GM23338 (cell line): ENCODE measurements at regions not wholly inside any gene's neighbourhood (a gene's known extent, or its start where the extent isn't known, plus 50 kb on each side); places are given as distances from the start of the nearest gene placed in this dataset.

Experiments
- CREB1 ChIP-seq: fragments of 250-450 bp; sonication (Bioruptor Pico); IDR thresholded peaks from 2 replicates; pipeline ENCODE4 v1.5.0; 2020; ENCODE audit warnings: low read depth, mild to moderate bottlenecking, moderate library complexity
- EZH2 ChIP-seq: fragments of 200-600 bp; sonication (generic); IDR thresholded peaks from one replicate; pipeline ENCODE4 v1.8.0; 2017; ENCODE audit warnings: antibody characterized with exemption, mild to moderate bottlenecking, low read depth; ENCODE audit not compliant: unreplicated experiment
- EZH2phosphoT487 ChIP-seq: fragments of 200-600 bp; sonication (generic); IDR thresholded peaks from one replicate; pipeline ENCODE4 v1.8.1; 2018; ENCODE audit warnings: antibody characterized with exemption; ENCODE audit not compliant: unreplicated experiment
- JUNB ChIP-seq: IDR thresholded peaks from one replicate; pipeline ENCODE4 v1.6.1; 2016; ENCODE audit warnings: antibody characterized with exemption; ENCODE audit not compliant: unreplicated experiment
- NANOG ChIP-seq: IDR thresholded peaks from 2 replicates; pipeline ENCODE4 v1.6.1; 2016; ENCODE audit warnings: antibody characterized with exemption, borderline replicate concordance
- POLR2AphosphoS5 ChIP-seq: IDR thresholded peaks from 2 replicates; pipeline ENCODE4 v1.6.1; 2016; ENCODE audit warnings: antibody characterized with exemption, low read depth
- STAT1 ChIP-seq: IDR thresholded peaks from one replicate; pipeline ENCODE4 v1.6.1; 2016; ENCODE audit warnings: antibody characterized with exemption; ENCODE audit not compliant: unreplicated experiment
- ZNF114 ChIP-seq: fragments of 250-450 bp; sonication (Bioruptor Pico); IDR thresholded peaks from 2 replicates; pipeline ENCODE4 v1.5.0; 2020; ENCODE audit warnings: mild to moderate bottlenecking, moderate library complexity
- ZNF331 ChIP-seq: fragments of 250-450 bp; sonication (Bioruptor Pico); IDR thresholded peaks from 2 replicates; pipeline ENCODE4 v1.5.0; 2020; ENCODE audit warnings: low read depth, mild to moderate bottlenecking, moderate library complexity
- TF ChIP-seq, protein P1 (sequence below): IDR thresholded peaks from one replicate; pipeline ENCODE4 v1.6.1; 2018; ENCODE audit warnings: antibody characterized with exemption; ENCODE audit not compliant: unreplicated experiment
- TF ChIP-seq, protein P2 (sequence below), 2 experiments: fragments of 200-600 bp in 1 of 2; sonication (generic) in 1 of 2; conservative IDR thresholded peaks; 2 replicates each; pipeline versions ENCODE4 v1.5.1 to v1.6.1; 2016 to 2017; ENCODE audit warnings: antibody characterized with exemption in 2 of 2, low read depth in 2 of 2, mild to moderate bottlenecking in 2 of 2, moderate library complexity in 1 of 2
- TF ChIP-seq, protein P3 (sequence below): IDR thresholded peaks from 2 replicates; pipeline ENCODE4 v1.6.1; 2016; ENCODE audit warnings: antibody characterized with exemption
- TF ChIP-seq, protein P4 (sequence below): fragments of 250-450 bp; sonication (Bioruptor Pico); IDR thresholded peaks from 2 replicates; pipeline ENCODE4 v1.5.0; 2020; ENCODE audit warnings: mild to moderate bottlenecking, moderate library complexity

DNA sequence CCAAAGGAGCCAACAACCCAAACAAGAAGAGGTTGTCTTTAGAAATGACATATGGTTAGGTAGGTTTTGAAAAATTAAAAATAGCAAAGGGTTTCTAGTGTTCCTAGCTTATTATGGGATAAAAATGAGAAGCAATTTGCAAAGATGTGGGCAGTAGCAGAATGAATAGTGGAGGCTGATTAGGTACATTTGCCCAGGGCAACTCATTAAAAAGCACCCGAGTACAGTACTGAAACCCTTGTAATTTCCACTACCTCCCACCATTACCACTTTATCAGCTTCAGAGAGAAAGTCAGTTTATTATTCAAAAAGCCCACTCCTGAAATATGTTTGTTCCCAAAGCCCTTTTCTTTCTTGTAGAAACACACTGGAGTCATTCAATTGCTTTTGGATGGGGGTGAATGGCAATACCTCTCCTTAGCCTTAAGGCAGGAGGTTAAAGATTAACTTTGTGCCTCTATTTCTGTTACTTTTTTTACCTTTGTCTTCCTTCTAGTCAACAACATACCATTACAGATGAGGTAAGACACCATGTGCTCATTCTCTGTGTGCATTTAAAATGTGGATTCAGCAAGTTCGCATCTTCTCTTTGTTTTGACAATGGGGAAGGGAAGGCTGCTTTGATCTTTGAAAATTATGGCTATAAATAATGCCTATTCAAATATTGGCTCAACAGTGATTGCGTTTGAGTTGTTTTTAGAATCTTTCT lies 353.8 kb upstream of the CASK start:
- TF ChIP-seq EZH2phosphoT487 (no peak), EZH2 (no peak), JUNB (no peak), POLR2AphosphoS5 (no peak), CREB1 (CRISPR knock-in tag) (no peak), ZNF114 (CRISPR knock-in tag) (no peak), ZNF331 (CRISPR knock-in tag) (no peak), STAT1 (no peak), NANOG (no peak)
- TF ChIP-seq, protein P1, sequence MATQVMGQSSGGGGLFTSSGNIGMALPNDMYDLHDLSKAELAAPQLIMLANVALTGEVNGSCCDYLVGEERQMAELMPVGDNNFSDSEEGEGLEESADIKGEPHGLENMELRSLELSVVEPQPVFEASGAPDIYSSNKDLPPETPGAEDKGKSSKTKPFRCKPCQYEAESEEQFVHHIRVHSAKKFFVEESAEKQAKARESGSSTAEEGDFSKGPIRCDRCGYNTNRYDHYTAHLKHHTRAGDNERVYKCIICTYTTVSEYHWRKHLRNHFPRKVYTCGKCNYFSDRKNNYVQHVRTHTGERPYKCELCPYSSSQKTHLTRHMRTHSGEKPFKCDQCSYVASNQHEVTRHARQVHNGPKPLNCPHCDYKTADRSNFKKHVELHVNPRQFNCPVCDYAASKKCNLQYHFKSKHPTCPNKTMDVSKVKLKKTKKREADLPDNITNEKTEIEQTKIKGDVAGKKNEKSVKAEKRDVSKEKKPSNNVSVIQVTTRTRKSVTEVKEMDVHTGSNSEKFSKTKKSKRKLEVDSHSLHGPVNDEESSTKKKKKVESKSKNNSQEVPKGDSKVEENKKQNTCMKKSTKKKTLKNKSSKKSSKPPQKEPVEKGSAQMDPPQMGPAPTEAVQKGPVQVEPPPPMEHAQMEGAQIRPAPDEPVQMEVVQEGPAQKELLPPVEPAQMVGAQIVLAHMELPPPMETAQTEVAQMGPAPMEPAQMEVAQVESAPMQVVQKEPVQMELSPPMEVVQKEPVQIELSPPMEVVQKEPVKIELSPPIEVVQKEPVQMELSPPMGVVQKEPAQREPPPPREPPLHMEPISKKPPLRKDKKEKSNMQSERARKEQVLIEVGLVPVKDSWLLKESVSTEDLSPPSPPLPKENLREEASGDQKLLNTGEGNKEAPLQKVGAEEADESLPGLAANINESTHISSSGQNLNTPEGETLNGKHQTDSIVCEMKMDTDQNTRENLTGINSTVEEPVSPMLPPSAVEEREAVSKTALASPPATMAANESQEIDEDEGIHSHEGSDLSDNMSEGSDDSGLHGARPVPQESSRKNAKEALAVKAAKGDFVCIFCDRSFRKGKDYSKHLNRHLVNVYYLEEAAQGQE = no peak
- TF ChIP-seq, protein P2, sequence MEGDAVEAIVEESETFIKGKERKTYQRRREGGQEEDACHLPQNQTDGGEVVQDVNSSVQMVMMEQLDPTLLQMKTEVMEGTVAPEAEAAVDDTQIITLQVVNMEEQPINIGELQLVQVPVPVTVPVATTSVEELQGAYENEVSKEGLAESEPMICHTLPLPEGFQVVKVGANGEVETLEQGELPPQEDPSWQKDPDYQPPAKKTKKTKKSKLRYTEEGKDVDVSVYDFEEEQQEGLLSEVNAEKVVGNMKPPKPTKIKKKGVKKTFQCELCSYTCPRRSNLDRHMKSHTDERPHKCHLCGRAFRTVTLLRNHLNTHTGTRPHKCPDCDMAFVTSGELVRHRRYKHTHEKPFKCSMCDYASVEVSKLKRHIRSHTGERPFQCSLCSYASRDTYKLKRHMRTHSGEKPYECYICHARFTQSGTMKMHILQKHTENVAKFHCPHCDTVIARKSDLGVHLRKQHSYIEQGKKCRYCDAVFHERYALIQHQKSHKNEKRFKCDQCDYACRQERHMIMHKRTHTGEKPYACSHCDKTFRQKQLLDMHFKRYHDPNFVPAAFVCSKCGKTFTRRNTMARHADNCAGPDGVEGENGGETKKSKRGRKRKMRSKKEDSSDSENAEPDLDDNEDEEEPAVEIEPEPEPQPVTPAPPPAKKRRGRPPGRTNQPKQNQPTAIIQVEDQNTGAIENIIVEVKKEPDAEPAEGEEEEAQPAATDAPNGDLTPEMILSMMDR (conservative IDR thresholded peaks at IDR 0.05; ENCODE audit: low read depth in 2 of 2) = no peak
- TF ChIP-seq, protein P3, sequence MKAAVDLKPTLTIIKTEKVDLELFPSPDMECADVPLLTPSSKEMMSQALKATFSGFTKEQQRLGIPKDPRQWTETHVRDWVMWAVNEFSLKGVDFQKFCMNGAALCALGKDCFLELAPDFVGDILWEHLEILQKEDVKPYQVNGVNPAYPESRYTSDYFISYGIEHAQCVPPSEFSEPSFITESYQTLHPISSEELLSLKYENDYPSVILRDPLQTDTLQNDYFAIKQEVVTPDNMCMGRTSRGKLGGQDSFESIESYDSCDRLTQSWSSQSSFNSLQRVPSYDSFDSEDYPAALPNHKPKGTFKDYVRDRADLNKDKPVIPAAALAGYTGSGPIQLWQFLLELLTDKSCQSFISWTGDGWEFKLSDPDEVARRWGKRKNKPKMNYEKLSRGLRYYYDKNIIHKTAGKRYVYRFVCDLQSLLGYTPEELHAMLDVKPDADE = no peak
- TF ChIP-seq, protein P4, sequence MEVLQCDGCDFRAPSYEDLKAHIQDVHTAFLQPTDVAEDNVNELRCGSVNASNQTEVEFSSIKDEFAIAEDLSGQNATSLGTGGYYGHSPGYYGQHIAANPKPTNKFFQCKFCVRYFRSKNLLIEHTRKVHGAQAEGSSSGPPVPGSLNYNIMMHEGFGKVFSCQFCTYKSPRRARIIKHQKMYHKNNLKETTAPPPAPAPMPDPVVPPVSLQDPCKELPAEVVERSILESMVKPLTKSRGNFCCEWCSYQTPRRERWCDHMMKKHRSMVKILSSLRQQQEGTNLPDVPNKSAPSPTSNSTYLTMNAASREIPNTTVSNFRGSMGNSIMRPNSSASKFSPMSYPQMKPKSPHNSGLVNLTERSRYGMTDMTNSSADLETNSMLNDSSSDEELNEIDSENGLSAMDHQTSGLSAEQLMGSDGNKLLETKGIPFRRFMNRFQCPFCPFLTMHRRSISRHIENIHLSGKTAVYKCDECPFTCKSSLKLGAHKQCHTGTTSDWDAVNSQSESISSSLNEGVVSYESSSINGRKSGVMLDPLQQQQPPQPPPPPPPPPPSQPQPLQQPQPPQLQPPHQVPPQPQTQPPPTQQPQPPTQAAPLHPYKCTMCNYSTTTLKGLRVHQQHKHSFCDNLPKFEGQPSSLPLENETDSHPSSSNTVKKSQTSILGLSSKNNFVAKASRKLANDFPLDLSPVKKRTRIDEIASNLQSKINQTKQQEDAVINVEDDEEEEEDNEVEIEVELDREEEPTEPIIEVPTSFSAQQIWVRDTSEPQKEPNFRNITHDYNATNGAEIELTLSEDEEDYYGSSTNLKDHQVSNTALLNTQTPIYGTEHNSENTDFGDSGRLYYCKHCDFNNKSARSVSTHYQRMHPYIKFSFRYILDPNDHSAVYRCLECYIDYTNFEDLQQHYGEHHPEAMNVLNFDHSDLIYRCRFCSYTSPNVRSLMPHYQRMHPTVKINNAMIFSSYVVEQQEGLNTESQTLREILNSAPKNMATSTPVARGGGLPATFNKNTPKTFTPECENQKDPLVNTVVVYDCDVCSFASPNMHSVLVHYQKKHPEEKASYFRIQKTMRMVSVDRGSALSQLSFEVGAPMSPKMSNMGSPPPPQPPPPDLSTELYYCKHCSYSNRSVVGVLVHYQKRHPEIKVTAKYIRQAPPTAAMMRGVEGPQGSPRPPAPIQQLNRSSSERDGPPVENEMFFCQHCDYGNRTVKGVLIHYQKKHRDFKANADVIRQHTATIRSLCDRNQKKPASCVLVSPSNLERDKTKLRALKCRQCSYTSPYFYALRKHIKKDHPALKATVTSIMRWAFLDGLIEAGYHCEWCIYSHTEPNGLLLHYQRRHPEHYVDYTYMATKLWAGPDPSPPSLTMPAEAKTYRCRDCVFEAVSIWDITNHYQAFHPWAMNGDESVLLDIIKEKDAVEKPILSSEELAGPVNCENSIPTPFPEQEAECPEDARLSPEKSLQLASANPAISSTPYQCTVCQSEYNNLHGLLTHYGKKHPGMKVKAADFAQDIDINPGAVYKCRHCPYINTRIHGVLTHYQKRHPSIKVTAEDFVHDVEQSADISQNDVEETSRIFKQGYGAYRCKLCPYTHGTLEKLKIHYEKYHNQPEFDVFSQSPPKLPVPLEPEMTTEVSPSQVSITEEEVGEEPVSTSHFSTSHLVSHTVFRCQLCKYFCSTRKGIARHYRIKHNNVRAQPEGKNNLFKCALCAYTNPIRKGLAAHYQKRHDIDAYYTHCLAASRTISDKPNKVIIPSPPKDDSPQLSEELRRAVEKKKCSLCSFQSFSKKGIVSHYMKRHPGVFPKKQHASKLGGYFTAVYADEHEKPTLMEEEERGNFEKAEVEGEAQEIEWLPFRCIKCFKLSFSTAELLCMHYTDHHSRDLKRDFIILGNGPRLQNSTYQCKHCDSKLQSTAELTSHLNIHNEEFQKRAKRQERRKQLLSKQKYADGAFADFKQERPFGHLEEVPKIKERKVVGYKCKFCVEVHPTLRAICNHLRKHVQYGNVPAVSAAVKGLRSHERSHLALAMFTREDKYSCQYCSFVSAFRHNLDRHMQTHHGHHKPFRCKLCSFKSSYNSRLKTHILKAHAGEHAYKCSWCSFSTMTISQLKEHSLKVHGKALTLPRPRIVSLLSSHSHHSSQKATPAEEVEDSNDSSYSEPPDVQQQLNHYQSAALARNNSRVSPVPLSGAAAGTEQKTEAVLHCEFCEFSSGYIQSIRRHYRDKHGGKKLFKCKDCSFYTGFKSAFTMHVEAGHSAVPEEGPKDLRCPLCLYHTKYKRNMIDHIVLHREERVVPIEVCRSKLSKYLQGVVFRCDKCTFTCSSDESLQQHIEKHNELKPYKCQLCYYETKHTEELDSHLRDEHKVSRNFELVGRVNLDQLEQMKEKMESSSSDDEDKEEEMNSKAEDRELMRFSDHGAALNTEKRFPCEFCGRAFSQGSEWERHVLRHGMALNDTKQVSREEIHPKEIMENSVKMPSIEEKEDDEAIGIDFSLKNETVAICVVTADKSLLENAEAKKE (CRISPR knock-in tag) = no peak
